GM18870 (cell line): ENCODE measurements at regions not wholly inside any gene's neighbourhood (a gene's known extent, or its start where the extent isn't known, plus 50 kb on each side); places are given as distances from the start of the nearest gene placed in this dataset.
"Not testable (repeated sequence)": the region's sequence is repeated elsewhere in the genome, so short reads cannot be mapped to it uniquely, and the experiment has no call there.

ENCODE experiments used
- ATAC-seq: cut with Tn5 transposase; IDR thresholded peaks from one replicate; pipeline ENCODE4 v1.9.1; 2021; ENCODE audit warnings: moderate library complexity; ENCODE audit not compliant: unreplicated experiment

- ATAC-seq, result no peak
Observed at GRCh38 chr3:164752812-164753211, 325.5 kb downstream of the SI start.

GRCh38 chr3:164748626-164749025 lies 329.7 kb downstream of the SI start:
- ATAC-seq, result no peak

GRCh38 chr3:164741869-164742268 lies 336.4 kb downstream of the SI start:
- no peak for ATAC-seq

- ATAC-seq, result no peak
Observed at GRCh38 chr3:164737174-164737573, 341.1 kb downstream of the SI start.

- no peak for ATAC-seq
Observed at GRCh38 chr3:164732166-164732565, 346.1 kb downstream of the SI start.

- no peak for ATAC-seq
Observed at GRCh38 chr3:164730815-164731360, 347.4 kb downstream of the SI start.

GRCh38 chr3:164723396-164723795 lies 354.9 kb downstream of the SI start:
- no peak for ATAC-seq

- ATAC-seq, result not testable (repeated sequence)
Observed at GRCh38 chr3:164702808-164703207, 375.5 kb downstream of the SI start.

- no peak for ATAC-seq
Observed at GRCh38 chr3:164687902-164688301, 390.4 kb downstream of the SI start.

GRCh38 chr3:164687211-164687610 lies 391.1 kb downstream of the SI start:
- ATAC-seq, result no peak

- no peak for ATAC-seq
Observed at GRCh38 chr3:164683489-164683888, 394.8 kb downstream of the SI start.

GRCh38 chr3:164679245-164679644 lies 399.1 kb downstream of the SI start:
- ATAC-seq, result no peak

GRCh38 chr3:164677317-164677716 lies 401.0 kb downstream of the SI start:
- ATAC-seq, result no peak

GRCh38 chr3:164673738-164674137 lies 404.6 kb downstream of the SI start:
- no peak for ATAC-seq

- no peak for ATAC-seq
Observed at GRCh38 chr3:164658125-164658524, 420.2 kb downstream of the SI start.

GRCh38 chr3:164657631-164658030 lies 420.7 kb downstream of the SI start:
- ATAC-seq, result no peak

GRCh38 chr3:164655462-164655861 lies 422.8 kb downstream of the SI start:
- no peak for ATAC-seq

GRCh38 chr3:164641071-164641470 lies 437.2 kb downstream of the SI start:
- ATAC-seq, result no peak

- no peak for ATAC-seq
Observed at GRCh38 chr3:164640591-164640990, 437.7 kb downstream of the SI start.

GRCh38 chr3:164620956-164621355 lies 457.3 kb downstream of the SI start:
- ATAC-seq, result no peak

GRCh38 chr3:164620423-164620822 lies 457.9 kb downstream of the SI start:
- no peak for ATAC-seq

- ATAC-seq, result no peak
Observed at GRCh38 chr3:164612751-164613150, 465.5 kb downstream of the SI start.

- ATAC-seq, result no peak
Observed at GRCh38 chr3:164608554-164609276, 469.6 kb downstream of the SI start.
